IMR-90 (cell line): ENCODE measurements at regions not wholly inside any gene's neighbourhood (a gene's known extent, or its start where the extent isn't known, plus 50 kb on each side); places are given as distances from the start of the nearest gene placed in this dataset.

Experiments used
- ATAC-seq: fragments of 200-7000 bp; cut with Tn5 transposase; 2 replicates; pipeline ENCODE4 v1.9.1; 2020; ENCODE audit warnings: low read depth, mild to moderate bottlenecking, moderate library complexity
- BruUV-seq: library from RNA; stranded (reverse); fragments of 400-500 nt; replicated peaks from 2 replicates; lab custom pipeline; 2021; lab: Mats Ljungman, UMichigan
- CTCF ChIA-PET: fragments of 300-600 bp; formaldehyde crosslinking; extraction: SDS; loops from one replicate; lab custom pipeline; 2021; ENCODE audit warnings: antibody characterized with exemption; lab: Yijun Ruan, JAX
- POLR2A ChIA-PET: fragments of 300-600 bp; sonication (Branson Sonifier 250); formaldehyde crosslinking; loops from one replicate; lab custom pipeline; 2022; ENCODE audit warnings: antibody characterized with exemption; ENCODE audit not compliant: unreplicated experiment; lab: Charles Lee
- DNase-seq: peaks from one replicate; pipeline ENCODE4 v3.0.0; 2013
- H2AFZ ChIP-seq: replicated peaks from 2 replicates; pipeline ENCODE3; 2013; ENCODE audit warnings: low read length, mild to moderate bottlenecking; ENCODE audit not compliant: poor library complexity
- H2AK5ac ChIP-seq: 2 replicates; pipeline ENCODE4 v1.6.1; 2013; ENCODE audit warnings: low read depth, low read length, inconsistent platforms
- H2AK9ac ChIP-seq: replicated peaks from 2 replicates; pipeline ENCODE3; 2013; ENCODE audit warnings: mild to moderate bottlenecking, low read depth, low read length, moderate library complexity; ENCODE audit not compliant: poor library complexity
- H2BK120ac ChIP-seq: 2 replicates; pipeline ENCODE4 v1.6.1; 2013; ENCODE audit warnings: low read depth, low read length, inconsistent platforms
- H2BK15ac ChIP-seq: 3 replicates; pipeline ENCODE4 v1.6.1; 2013; ENCODE audit warnings: low read depth, low read length, inconsistent platforms
- H2BK20ac ChIP-seq: 2 replicates; pipeline ENCODE4 v1.6.1; 2013; ENCODE audit warnings: low read depth, mild to moderate bottlenecking, inconsistent platforms, low read length, moderate library complexity
- H2BK5ac ChIP-seq: 2 replicates; pipeline ENCODE4 v1.6.1; 2013; ENCODE audit warnings: mild to moderate bottlenecking, low read depth, low read length, inconsistent platforms; ENCODE audit not compliant: poor library complexity, severe bottlenecking
- H3K14ac ChIP-seq: replicated peaks from 2 replicates; pipeline ENCODE4 v1.6.1; 2013; ENCODE audit warnings: low read depth, low read length, inconsistent platforms
- H3K18ac ChIP-seq: 2 replicates; pipeline ENCODE4 v1.6.1; 2013; ENCODE audit warnings: low read depth, low read length, control low read depth
- H3K23ac ChIP-seq: 2 replicates; pipeline ENCODE4 v1.6.1; 2013; ENCODE audit warnings: low read depth, low read length, inconsistent platforms
- H3K27ac ChIP-seq: 2 replicates; pipeline ENCODE4 v1.5.1; 2013; ENCODE audit warnings: mild to moderate bottlenecking, control low read depth, low read length; ENCODE audit not compliant: insufficient read depth
- H3K27me3 ChIP-seq: 2 replicates; pipeline ENCODE4 v1.6.1; 2013; ENCODE audit warnings: low read length; ENCODE audit not compliant: control insufficient read depth, insufficient read depth
- H3K36me3 ChIP-seq: 2 replicates; pipeline ENCODE4 v1.6.1; 2013; ENCODE audit warnings: low read length, mixed read lengths; ENCODE audit not compliant: control insufficient read depth, insufficient read depth
- H3K4ac ChIP-seq: 2 replicates; pipeline ENCODE4 v1.6.1; 2013; ENCODE audit warnings: low read depth, low read length, inconsistent platforms
- H3K4me1 ChIP-seq: 2 replicates; pipeline ENCODE4 v1.6.1; 2013; ENCODE audit warnings: low read length, mixed read lengths; ENCODE audit not compliant: control insufficient read depth, insufficient read depth
- H3K4me2 ChIP-seq: 2 replicates; pipeline ENCODE4 v1.6.1; 2013; ENCODE audit warnings: low read depth, mild to moderate bottlenecking, control low read depth, low read length, moderate library complexity
- H3K4me3 ChIP-seq: 2 replicates; pipeline ENCODE4 v1.5.1; 2013; ENCODE audit warnings: low read depth, mild to moderate bottlenecking, control low read depth, low read length, moderate library complexity; ENCODE audit not compliant: insufficient read depth
- H3K56ac ChIP-seq: 2 replicates; pipeline ENCODE4 v1.6.1; 2013; ENCODE audit warnings: low read length, inconsistent platforms; ENCODE audit not compliant: insufficient read depth; ENCODE audit errors: extremely low read depth
- H3K79me1 ChIP-seq, 2 experiments: 2 replicates each; pipeline ENCODE4 v1.6.1; 2013; ENCODE audit warnings: low read length in 2 of 2, inconsistent platforms in 1 of 2, low read depth in 1 of 2
- H3K9ac ChIP-seq: 2 replicates; pipeline ENCODE4 v1.6.1; 2013; ENCODE audit warnings: low read depth, low read length, control low read depth
- H3K9me1 ChIP-seq: 2 replicates; pipeline ENCODE4 v1.6.1; 2013; ENCODE audit warnings: low read length, inconsistent platforms; ENCODE audit not compliant: insufficient read depth
- H3K9me3 ChIP-seq: 2 replicates; pipeline ENCODE4 v1.6.1; 2013; ENCODE audit warnings: low read length; ENCODE audit not compliant: control insufficient read depth, insufficient read depth
- H4K20me1 ChIP-seq: 2 replicates; pipeline ENCODE4 v1.6.1; 2013; ENCODE audit warnings: low read length, inconsistent platforms; ENCODE audit not compliant: insufficient read depth
- H4K5ac ChIP-seq: 2 replicates; pipeline ENCODE4 v1.6.1; 2013; ENCODE audit warnings: mild to moderate bottlenecking, low read depth, low read length, control low read depth
- H4K8ac ChIP-seq, 2 experiments: 2 replicates each; pipeline ENCODE4 v1.6.1; 2013; ENCODE audit warnings: low read depth in 2 of 2, low read length in 2 of 2, control low read depth in 1 of 2, inconsistent platforms in 1 of 2
- H4K91ac ChIP-seq: 2 replicates; pipeline ENCODE4 v1.6.1; 2013; ENCODE audit warnings: low read depth, low read length, inconsistent platforms; ENCODE audit not compliant: insufficient read depth
- CHD1 ChIP-seq: IDR thresholded peaks from 2 replicates; pipeline ENCODE4 v1.6.1; 2012; ENCODE audit warnings: low read depth, low read length, improper control_type of control experiment
- ELK1 ChIP-seq: fragments of 150-350 bp; IDR thresholded peaks from 2 replicates; pipeline ENCODE4 v1.6.1; 2016; ENCODE audit warnings: low read depth, mild to moderate bottlenecking, low read length, moderate library complexity, borderline replicate concordance
- RAD21 ChIP-seq: IDR thresholded peaks from 2 replicates; pipeline ENCODE4 v1.6.1; 2012; ENCODE audit warnings: low read length, improper control_type of control experiment
- WGBS, 2 experiments: methylation state at CpG; one replicate each; pipeline versions ENCODE4 v1.1.5 to v1.1.7; 2013; ENCODE audit warnings: missing lambda C conversion rate in 2 of 2; ENCODE audit not compliant: insufficient read length in 1 of 2; ENCODE audit errors: extremely low coverage in 2 of 2; 5-methylcytosine and 5-hydroxymethylcytosine counted together
- dilution Hi-C: fragments of 300-500 bp; cut with HindIII; formaldehyde crosslinking; loops from one replicate; pipeline ENCODE4 v1.14.3; 2018; ENCODE audit warnings: low sequenced_read_pairs; ENCODE audit not compliant: unreplicated experiment
- in situ Hi-C: fragments of 300-500 bp; cut with MboI; formaldehyde crosslinking; loops from 3 replicates; pipeline ENCODE4 v1.14.3; 2019; ENCODE audit warnings: low sequenced_read_pairs, inconsistent platforms, mixed read lengths
- intact Hi-C: fragments of 100-400 bp; cut with micrococcal nuclease; formaldehyde crosslinking; loops from 2 replicates; pipeline ENCODE4 v1.10.0; 2022

DNA sequence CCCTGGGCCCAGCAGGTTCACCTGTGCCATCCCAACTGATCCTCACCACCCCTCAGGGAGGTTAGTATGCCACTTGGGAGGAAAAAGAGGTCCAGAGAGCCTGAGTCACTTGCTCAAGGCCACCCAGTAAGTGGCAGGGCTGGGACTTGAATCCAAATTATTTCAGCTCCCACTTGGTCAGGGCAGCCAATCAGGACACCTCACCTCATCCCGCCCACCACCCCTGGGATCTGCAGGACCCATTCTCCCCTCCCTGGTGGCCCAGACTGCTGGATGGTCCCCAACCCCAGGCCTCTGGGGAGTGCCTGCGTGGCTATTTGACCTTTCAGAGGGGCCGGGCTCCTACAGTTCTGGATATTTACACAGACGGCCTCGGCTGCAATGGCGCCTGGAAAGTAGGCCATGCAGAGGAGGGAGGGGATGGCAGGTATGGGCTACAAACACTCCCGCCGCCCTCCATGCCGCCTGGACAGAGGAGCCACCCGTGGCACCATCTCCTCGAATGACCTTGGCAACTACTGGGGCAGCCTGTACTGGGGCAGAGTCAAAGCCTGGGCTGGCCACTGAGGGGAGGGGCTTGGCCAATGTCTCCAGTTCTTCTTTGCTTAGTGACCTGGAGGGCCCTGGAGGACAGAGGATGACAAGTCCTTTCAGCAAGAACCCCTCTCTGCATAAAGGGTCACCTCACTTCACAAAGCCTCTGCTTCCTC is 153.6 kb upstream of the LINGO1 start:
- H2AFZ ChIP-seq, result no peak overlapping the region
- H4K91ac ChIP-seq, result no peak overlapping the region
- no peaks in the 10 kb centered on the region for H3K4me1 ChIP-seq
- ATAC-seq (no peak), DNase-seq (no peak)
- POLR2A ChIA-PET, result no interaction called here
- H4K5ac ChIP-seq, result no peak overlapping the region
- H3K27ac ChIP-seq, result no peak overlapping the region
- no peak overlapping the region for H3K4ac ChIP-seq
- in situ Hi-C loops, result no loop called here
- H3K9me1 ChIP-seq, result no peaks in the 10 kb centered on the region
- no peak overlapping the region for H4K8ac ChIP-seq
- H3K23ac ChIP-seq, result no peak overlapping the region
- H2AK9ac ChIP-seq, result no peak overlapping the region
- no peaks in the 10 kb centered on the region for H3K79me1 ChIP-seq
- no peaks in the 10 kb centered on the region for H4K20me1 ChIP-seq
- H2BK5ac ChIP-seq, result no peak overlapping the region
- intact Hi-C loops, result no loop called here
- WGBS, 2 experiments, result 50% methylated on average over 5 of the region's 11 CpGs; no CpG with 5 or more reads in 1 of the 2 experiments
- no peak overlapping the region for H2BK15ac ChIP-seq
- H3K9ac ChIP-seq, result no peak overlapping the region
- no peak overlapping the region for H2BK120ac ChIP-seq
- H3K4me2 ChIP-seq, result no peak overlapping the region
- no peak overlapping the region for H3K14ac ChIP-seq
- no peak overlapping the region for H3K18ac ChIP-seq
- CTCF ChIA-PET, result no interaction called here
- no peaks in the 10 kb centered on the region for H3K36me3 ChIP-seq
- H2BK20ac ChIP-seq, result no peak overlapping the region
- no peaks in the 10 kb centered on the region for H3K9me3 ChIP-seq
- dilution Hi-C loops, result no loop called here
- BruUV-seq, result no TSS peak
- TF ChIP-seq CHD1 (no peak), ELK1 (no peak), RAD21 (no peak)
- H3K56ac ChIP-seq, result no peak overlapping the region
- H2AK5ac ChIP-seq, result no peak overlapping the region
- peaks cover 32% of the 10 kb centered on the region; the same call in 1 of the 2 replicates for H3K27me3 ChIP-seq
- H3K4me3 ChIP-seq, result no peak overlapping the region
